HG02885 (cell line): ENCODE measurements at regions not wholly inside any gene's neighbourhood (a gene's known extent, or its start where the extent isn't known, plus 50 kb on each side); places are given as distances from the start of the nearest gene placed in this dataset.
"Not testable (repeated sequence)": the region's sequence is repeated elsewhere in the genome, so short reads cannot be mapped to it uniquely, and the experiment has no call there.

Source experiments
- ATAC-seq: cut with Tn5 transposase; IDR thresholded peaks from one replicate; pipeline ENCODE4 v1.9.1; 2021; ENCODE audit warnings: mild to moderate bottlenecking; ENCODE audit not compliant: unreplicated experiment, poor library complexity

- ATAC-seq, result no peak
These were observed 118.5 kb downstream of the PHETA1 start for GRCh38 chr12:111250251-111250881.

- no peak for ATAC-seq
These were observed 119.1 kb downstream of the PHETA1 start for GRCh38 chr12:111249757-111250156.

DNA sequence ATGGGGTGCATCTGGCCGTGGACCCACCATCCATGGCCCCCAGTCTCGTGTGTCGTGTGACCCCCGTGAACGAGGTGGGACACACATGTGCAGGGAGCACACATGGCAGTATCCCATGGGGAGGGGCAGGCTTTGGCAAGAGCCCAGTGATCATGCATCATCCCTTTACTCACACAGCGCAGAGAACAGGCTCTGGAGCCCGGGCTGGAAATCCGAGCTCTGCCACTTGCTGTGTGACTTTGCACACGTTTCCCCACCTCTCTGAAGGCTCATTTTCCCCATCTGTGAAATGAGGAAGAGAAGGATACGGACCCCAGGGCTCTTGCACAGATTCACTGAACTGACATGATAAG, 119.9 kb downstream of the PHETA1 start:
- no peak for ATAC-seq

DNA sequence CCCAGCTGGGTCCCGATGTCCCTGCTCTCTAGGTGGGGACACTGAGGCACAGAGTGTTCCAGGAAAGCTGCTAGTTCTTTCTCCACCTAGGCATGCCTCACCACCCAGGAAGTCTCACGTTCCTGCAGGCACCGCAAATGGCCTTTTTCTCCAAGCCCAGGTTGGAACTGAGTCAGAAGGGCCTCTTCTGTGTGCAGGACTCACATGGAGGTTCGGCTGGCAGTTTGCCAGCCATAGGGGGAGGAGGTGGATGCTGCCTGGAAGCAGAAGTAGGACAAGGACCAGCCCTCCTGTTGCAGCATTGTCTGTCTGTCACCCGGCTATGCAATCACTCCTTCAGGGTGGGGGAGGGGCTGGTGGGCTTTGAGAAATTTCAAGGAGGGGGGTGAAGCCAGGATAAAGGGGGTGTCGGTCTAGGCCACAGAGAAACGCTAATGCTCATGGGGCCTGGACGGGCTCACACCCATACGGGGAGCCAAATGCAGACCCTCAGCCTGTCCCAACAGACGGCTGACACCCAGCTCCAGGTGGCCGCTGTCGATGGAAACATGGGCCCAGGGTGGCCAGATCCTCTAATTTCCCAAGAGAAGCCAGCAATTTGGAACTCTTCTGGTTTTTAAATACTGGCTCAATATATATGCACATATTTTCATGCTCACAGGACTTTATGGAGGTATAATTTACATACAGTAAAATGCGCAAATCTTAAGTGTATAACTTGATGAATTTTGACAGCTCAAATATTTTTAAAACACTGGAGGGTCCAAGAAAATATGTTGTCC, 120.5 kb downstream of the PHETA1 start:
- no peak for ATAC-seq

GRCh38 chr12:111247083-111247783, 121.7 kb downstream of the PHETA1 start:
- no peak for ATAC-seq

GRCh38 chr12:111246477-111247011, 122.4 kb downstream of the PHETA1 start:
- ATAC-seq, result no peak

DNA sequence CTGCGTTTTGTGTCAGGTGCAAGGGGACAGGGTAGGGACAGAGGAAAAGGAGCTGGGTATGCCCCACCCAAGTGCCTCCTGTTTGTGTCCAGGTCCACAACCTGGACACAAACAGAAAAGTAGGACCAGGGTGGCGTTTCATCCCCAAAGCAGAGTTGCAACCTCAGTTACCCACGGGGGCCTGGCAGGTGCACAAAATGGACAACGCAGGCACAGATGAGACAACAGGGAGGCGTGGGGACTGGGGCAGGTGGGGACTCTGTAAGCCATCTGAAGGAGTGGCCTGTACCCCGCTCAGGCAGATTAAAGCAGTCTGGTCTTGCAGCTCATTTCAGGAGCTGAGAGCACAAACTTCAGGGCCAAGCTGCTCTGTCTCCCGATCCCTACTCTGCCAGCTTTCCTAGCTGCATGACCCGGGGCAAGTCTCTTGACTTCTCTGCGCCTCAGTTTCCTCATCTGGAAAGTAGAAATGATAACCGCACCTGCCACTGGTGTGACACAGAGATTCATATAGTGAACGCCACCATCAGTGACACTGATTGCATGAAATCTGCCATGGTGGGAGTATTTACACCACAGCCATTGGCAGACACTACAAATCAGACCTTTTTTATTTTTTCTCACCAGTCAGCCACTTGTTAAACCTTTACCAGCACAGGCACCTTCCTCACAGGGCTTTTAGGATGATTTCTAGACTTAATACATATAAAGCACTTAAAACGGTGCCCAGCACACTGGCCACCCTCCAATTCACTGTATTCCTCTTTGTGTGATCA, 123.0 kb downstream of the PHETA1 start:
- ATAC-seq, result no peak

DNA sequence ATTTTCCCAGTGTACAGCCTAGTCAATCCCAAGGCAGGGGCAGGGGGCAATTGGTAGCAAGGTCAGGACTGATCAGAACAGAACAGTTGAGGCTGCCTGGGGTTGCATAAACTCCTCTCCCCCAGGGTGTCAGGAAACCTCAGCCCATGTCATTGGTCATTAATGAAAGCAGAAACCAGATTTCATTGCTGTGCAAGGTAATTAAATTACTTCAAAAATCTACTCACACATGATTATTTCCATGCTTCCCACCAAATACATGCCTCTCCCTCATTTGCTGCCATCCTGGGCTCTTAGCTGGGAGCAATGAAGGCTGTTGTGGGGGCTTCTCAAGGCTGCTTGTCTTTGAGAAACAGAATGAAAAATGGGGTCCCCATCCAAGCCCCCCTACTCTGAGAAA, 124.2 kb downstream of the PHETA1 start:
- no peak for ATAC-seq

- not testable (repeated sequence) for ATAC-seq
These were observed 126.1 kb downstream of the PHETA1 start for GRCh38 chr12:111242817-111243216.

DNA sequence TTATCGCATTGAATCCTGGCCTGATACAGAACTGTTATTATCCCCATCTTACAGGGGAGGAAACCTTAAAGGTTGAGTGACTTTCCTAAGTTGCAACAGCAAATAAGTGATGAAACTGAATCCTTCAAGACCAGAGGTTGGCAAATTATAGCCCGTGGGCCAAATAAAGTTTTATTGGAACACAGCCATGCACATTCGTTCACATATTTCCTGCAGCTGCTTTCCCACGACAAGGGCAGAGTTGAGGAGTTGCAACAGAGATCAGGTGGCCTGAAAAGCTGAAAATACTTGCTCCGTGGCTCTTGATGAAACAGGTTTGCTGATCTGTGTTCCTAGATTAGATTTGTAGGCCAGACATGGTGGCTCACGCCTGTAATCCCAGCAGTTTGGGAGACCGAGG, 126.7 kb downstream of the PHETA1 start:
- no peak for ATAC-seq

DNA sequence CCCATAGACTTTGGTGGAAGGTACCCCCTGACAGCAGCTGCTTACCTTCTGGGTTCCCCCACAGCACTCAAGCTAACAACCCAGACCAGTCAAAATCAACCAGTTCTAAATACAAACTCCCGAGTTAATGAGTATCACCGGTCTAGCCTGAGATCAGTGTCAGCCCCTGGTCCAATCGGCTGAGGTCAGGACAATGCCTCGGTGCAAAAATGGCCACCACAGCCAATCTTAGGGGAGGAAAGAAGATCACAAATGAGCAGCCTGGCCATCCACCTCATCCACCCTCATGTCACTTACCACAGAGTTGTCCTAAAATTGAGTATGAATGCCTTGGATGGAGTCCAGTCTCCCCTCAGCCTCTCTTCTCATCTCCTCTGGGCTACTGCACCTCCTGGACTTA, 128.5 kb downstream of the PHETA1 start:
- no peak for ATAC-seq

GRCh38 chr12:111239235-111239634, 129.7 kb downstream of the PHETA1 start:
- ATAC-seq, result no peak

- no peak for ATAC-seq
These were observed 130.7 kb downstream of the PHETA1 start for GRCh38 chr12:111238075-111238734.

DNA sequence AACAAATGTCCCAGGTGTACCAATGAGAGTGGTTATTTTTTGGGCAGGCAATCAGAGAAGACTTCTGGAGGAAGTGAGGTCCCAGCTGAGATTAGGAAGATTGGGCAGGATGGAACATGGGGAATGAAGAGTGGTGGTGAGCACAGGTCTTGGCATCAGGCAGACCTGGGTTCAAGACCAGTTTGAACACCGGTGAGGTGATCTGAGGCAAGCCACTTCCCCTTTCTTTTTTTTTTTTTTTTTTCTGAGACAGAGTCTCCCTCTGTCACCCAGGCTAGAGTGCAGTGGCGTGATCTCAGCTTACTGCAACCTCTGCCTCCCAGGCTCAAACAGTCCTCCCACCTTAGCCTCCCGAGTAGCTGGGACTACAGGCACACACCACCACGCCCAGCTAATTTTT, 134.4 kb downstream of the PHETA1 start:
- not testable (repeated sequence) for ATAC-seq

DNA sequence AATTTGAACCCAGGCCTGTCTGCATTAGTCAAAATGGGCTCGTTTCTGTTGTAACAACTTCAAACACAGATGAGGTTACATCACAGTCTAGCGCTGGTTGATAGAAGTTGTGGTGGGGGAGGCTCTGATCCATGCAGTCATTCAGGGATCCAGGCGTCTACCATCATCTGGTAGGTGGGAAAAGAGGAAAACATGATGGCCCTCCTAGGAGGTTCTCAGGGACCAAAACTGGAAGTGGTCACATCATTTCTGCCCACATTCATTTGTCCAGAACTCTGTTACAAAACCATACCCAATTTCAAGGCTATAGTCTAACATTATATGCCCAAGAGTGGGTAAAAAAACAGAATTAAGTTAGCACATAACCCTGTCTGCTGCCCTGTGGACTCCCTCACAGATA, 135.1 kb downstream of the PHETA1 start:
- no peak for ATAC-seq

- no peak for ATAC-seq
These were observed 138.2 kb downstream of the PHETA1 start for GRCh38 chr12:111230649-111231048.

GRCh38 chr12:111228916-111229666, 139.8 kb downstream of the PHETA1 start:
- ATAC-seq, result no peak

GRCh38 chr12:111227476-111228420, 141.1 kb downstream of the PHETA1 start:
- ATAC-seq, result no peak
